PFSK-1 (cell line): ENCODE measurements at regions not wholly inside any gene's neighbourhood (a gene's known extent, or its start where the extent isn't known, plus 50 kb on each side); places are given as distances from the start of the nearest gene placed in this dataset.

ENCODE experiments used
- FOXP2 ChIP-seq: optimal IDR thresholded peaks from 2 replicates; pipeline ENCODE3; 2011; ENCODE audit warnings: borderline replicate concordance, control low read depth, inconsistent platforms; ENCODE audit not compliant: insufficient read depth; ENCODE audit errors: extremely low read length, extremely low read depth
- POLR2AphosphoS5 ChIP-seq: IDR thresholded peaks from 2 replicates; pipeline ENCODE4 v1.6.1; 2012; ENCODE audit warnings: low read depth, mild to moderate bottlenecking, control low read depth, low read length, moderate library complexity
- SIN3A ChIP-seq: IDR thresholded peaks from 2 replicates; pipeline ENCODE4 v1.6.1; 2012; ENCODE audit warnings: mild to moderate bottlenecking, low read length, moderate library complexity, borderline replicate concordance; ENCODE audit not compliant: insufficient read depth
- TAF1 ChIP-seq: IDR thresholded peaks from 2 replicates; pipeline ENCODE4 v1.6.1; 2012; ENCODE audit warnings: low read length, control low read depth, borderline replicate concordance; ENCODE audit not compliant: insufficient read depth
- TF ChIP-seq, protein P1 (sequence below), 2 experiments: IDR thresholded peaks; 2 replicates each; pipeline versions ENCODE4 v1.6.1 to v1.8.0; 2011 to 2012; ENCODE audit warnings: low read depth in 2 of 2, low read length in 2 of 2, control low read depth in 1 of 2, inconsistent platforms in 1 of 2, mild to moderate bottlenecking in 1 of 2, moderate library complexity in 1 of 2; ENCODE audit not compliant: insufficient read depth in 1 of 2

DNA sequence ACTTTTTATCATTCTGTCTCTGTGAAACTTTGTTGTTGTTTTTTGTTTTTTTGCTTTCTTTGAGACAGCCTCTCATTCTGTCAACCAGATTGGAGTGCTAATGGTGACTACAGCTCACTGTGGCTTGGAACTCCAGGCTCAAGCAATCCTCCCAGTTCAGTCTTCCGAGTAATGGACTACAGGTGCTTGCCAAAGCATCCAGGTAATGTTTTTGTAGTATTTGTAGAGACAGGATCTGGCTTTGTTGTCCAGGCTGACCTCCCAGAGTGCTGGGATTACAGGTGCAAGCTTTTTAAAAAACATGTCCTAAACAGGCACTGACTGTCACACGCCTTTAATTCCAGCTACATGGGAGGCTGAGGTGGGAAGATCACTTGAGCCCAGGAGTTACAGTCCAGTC, 235.1 kb downstream of the MEF2C start:
- TF ChIP-seq POLR2AphosphoS5 = no peak
- TF ChIP-seq, protein P1, sequence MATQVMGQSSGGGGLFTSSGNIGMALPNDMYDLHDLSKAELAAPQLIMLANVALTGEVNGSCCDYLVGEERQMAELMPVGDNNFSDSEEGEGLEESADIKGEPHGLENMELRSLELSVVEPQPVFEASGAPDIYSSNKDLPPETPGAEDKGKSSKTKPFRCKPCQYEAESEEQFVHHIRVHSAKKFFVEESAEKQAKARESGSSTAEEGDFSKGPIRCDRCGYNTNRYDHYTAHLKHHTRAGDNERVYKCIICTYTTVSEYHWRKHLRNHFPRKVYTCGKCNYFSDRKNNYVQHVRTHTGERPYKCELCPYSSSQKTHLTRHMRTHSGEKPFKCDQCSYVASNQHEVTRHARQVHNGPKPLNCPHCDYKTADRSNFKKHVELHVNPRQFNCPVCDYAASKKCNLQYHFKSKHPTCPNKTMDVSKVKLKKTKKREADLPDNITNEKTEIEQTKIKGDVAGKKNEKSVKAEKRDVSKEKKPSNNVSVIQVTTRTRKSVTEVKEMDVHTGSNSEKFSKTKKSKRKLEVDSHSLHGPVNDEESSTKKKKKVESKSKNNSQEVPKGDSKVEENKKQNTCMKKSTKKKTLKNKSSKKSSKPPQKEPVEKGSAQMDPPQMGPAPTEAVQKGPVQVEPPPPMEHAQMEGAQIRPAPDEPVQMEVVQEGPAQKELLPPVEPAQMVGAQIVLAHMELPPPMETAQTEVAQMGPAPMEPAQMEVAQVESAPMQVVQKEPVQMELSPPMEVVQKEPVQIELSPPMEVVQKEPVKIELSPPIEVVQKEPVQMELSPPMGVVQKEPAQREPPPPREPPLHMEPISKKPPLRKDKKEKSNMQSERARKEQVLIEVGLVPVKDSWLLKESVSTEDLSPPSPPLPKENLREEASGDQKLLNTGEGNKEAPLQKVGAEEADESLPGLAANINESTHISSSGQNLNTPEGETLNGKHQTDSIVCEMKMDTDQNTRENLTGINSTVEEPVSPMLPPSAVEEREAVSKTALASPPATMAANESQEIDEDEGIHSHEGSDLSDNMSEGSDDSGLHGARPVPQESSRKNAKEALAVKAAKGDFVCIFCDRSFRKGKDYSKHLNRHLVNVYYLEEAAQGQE (IDR thresholded peaks at IDR 0.05; ENCODE audit: insufficient read depth in 1 of 2, low read depth in 2 of 2, low read length in 2 of 2) = no peak
- no peak for TF ChIP-seq FOXP2
- TF ChIP-seq TAF1 = no peak
- no peak for TF ChIP-seq SIN3A
